GM12891 (cell line): ENCODE measurements at regions not wholly inside any gene's neighbourhood (a gene's known extent, or its start where the extent isn't known, plus 50 kb on each side); places are given as distances from the start of the nearest gene placed in this dataset.

Source experiments
- POLR2A ChIP-seq: IDR thresholded peaks from 2 replicates; pipeline ENCODE4 v1.6.1; 2011; ENCODE audit warnings: low read depth, low read length, control low read depth
- POLR2AphosphoS5 ChIP-seq: IDR thresholded peaks from 2 replicates; pipeline ENCODE4 v1.6.1; 2011; ENCODE audit warnings: low read depth, low read length, control low read depth
- SPI1 ChIP-seq: IDR thresholded peaks from 2 replicates; pipeline ENCODE4 v1.6.1; 2011; ENCODE audit warnings: low read depth, low read length, control low read depth
- TAF1 ChIP-seq: IDR thresholded peaks from 2 replicates; pipeline ENCODE4 v1.6.1; 2011; ENCODE audit warnings: low read depth, low read length, control low read depth

DNA sequence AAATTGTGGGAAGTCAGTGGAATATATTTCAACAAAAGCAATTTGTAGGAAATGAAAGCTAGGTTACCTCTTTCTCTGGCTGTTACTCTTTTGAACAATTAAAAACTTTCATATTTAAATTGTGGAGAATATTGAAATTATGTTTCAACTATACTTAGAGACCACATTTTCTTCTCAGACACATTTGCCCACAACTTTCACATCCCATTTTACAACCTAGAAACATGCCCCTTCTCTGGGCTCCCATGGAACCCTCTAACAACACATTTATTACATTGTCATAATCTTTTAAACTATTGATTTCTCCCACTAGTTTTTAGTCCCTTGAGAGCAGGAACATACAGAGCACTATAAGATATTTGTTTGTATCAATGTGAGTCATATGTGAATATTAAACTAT is 211.7 kb upstream of the TTC14 start:
- TF ChIP-seq POLR2A (no peak), POLR2AphosphoS5 (no peak), SPI1 (no peak), TAF1 (no peak)
